CD4-positive, alpha-beta T cell treated with Interleukin-4 for 1 hour (primary cell): ENCODE measurements at regions not wholly inside any gene's neighbourhood (a gene's known extent, or its start where the extent isn't known, plus 50 kb on each side); places are given as distances from the start of the nearest gene placed in this dataset.

Experiments
- DNase-seq, 2 donors: peaks; one replicate each; pipeline ENCODE4 v3.0.0-alpha.2; 2020 to 2022

- DNase-seq, result no peak
Observed at GRCh38 chr5:92599217-92599810, 981.7 kb downstream of the NR2F1-AS1 start.

DNA sequence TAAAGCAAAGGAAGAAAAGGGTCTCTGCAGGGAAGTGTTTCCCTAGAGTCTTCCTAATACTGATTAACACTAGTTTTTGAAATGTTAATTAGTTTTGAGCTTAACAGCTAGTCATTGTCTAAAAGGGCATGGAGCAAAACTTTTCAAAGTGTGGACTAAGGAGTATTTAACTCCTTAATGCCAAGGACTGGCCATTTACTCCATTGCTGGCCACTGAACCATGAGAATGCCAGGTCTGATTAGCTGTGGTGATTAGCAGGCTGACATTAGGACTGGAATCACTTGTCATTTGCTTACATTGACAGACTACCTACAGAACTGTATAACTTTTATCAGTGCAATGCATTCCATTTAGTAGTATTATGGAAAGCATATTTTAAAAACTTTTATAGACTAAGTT lies 987.0 kb downstream of the NR2F1-AS1 start:
- no peak for DNase-seq

DNA sequence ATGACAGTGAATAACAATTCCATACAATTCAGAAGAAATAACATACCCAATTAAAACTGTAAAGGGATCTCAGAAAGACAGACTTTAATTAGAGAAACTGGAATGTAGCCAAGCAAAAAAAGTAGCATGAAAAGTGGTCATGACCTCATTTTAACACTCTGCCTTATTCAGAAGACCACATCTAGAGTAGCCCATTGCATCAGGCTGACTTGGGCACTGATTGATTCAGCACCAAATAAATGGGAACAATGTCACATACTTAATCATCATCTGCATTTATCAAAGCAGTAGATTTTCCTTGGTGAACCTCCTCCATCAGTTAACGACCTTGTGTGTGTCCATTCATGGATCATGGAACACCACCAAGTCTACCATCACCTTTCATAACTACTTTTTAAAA lies 992.1 kb downstream of the NR2F1-AS1 start:
- no peak for DNase-seq

DNA sequence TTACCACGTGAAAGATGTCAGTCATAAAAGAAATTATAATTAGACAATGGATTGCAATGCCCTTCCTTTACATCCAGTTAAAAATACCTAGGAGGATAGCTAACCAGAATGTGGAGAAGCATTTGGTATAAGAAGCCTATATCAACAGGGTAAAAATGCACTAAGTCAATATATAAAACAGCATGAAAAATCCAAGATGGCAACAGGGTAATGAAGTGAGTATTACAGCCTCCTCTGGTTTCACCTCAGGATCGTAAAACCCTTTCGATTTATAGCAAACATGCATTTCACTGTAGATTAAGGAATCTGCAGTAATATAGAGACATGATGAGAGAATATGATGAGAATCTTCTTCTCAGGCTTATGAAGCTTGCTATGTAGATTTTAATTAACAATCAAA lies 999.3 kb downstream of the NR2F1-AS1 start:
- DNase-seq, result no peak

- DNase-seq, result no peak
Observed at GRCh38 chr5:92581249-92581648, 999.8 kb downstream of the NR2F1-AS1 start.

GRCh38 chr5:92580814-92581213 lies 1000.2 kb downstream of the NR2F1-AS1 start:
- no peak for DNase-seq

GRCh38 chr5:92574023-92574422 lies 1007.0 kb downstream of the NR2F1-AS1 start:
- no peak for DNase-seq

DNA sequence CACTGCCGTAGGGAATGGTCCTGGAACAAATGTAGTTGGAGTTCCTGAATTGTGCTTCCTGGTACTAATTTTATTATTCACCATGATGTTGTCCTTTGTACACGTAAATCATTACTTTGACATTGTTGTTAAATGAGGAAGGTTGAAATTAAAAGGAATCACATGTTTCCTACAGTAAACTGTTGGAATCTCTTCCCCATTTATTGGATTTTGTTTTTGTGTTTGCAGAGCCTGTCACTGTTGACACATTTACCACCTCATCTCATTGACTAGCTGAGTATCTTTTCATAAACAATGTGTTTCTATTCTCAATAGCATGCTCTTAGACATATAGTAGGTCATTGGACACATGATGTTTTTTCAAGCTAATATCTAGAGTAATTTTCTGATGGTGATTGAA lies 1012.5 kb downstream of the NR2F1-AS1 start:
- no peak for DNase-seq

- DNase-seq, result no peak
Observed at GRCh38 chr5:92567831-92568450, 1013.1 kb downstream of the NR2F1-AS1 start.

DNA sequence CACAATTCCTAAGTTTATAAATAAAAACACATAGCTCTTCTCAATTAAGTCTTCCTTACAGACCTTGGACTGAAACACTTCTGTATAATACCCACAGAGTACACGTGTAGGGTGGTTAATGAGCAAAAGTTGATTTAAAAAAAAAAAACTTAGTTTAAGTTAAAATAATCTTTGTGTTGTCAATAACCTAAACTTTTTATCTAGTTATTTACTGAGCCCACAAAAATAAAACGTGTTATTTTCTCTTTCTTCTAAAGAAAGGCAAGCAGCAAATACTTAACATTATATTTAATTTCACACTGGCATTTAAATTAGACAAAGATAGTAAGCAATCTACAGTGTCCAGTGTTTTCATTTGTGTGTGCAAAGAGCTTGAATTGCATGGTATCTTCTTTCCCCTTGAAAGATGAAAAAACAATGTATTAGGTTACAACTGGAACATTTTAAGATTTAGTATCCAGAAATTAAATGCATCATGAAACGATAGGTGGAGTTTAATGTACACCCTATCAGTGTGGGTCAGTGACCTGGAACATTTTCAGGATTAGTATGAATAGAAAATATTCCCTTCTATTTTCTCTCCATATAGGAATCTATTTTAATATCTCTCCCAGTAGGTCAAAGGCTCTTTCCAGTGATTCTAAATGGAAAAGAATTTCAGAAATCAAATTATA lies 1014.8 kb downstream of the NR2F1-AS1 start:
- no peak for DNase-seq

DNA sequence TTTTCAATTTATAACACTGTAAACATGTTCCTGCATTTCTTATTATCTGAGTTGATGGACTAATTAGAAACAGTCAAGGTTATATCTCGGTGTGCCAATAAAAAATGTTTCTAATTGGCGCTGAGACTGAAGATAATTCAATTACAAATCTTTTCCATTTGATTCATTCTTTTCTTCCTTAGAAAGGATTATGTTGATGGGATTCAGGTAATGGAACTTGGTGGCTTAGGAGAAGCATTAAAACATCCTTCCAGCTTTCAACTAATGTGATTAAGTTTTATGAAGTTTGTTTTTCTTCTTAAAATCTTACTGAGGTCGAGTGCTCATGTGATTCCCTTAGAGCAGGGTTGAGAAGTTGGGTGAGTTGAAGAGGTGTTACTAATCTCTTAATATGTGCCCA lies 1015.3 kb downstream of the NR2F1-AS1 start:
- no peak for DNase-seq

GRCh38 chr5:92562065-92562464 lies 1019.0 kb downstream of the NR2F1-AS1 start:
- DNase-seq, result no peak

- no peak for DNase-seq
Observed at GRCh38 chr5:92561411-92561959, 1019.5 kb downstream of the NR2F1-AS1 start.

GRCh38 chr5:92560698-92561401 lies 1020.2 kb downstream of the NR2F1-AS1 start:
- no peak for DNase-seq

DNA sequence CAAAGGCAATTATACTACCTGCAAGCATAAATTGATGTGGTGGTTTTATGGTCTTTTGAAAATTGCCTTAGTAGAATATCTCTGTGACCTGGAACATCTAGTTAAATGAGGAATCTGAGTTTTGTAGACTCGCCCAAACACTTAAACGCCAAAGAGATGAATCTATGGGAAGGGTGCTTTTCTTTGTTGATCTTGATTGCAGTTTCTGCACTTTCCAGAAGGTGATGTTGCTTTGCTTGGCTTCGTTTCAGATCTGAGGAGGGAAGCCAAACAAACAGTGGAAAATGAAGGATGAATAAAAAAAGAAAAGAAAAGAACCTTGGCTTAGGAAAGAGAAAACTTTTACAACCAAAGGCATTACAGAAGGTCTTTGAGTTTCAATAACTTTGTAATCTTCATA lies 1021.2 kb downstream of the NR2F1-AS1 start:
- DNase-seq, result no peak

GRCh38 chr5:92559331-92559730 lies 1021.7 kb downstream of the NR2F1-AS1 start:
- DNase-seq, result no peak

- DNase-seq, result no peak
Observed at GRCh38 chr5:92556747-92557146, 1024.3 kb downstream of the NR2F1-AS1 start.

GRCh38 chr5:92554447-92555085 lies 1026.5 kb downstream of the NR2F1-AS1 start:
- DNase-seq, result no peak

DNA sequence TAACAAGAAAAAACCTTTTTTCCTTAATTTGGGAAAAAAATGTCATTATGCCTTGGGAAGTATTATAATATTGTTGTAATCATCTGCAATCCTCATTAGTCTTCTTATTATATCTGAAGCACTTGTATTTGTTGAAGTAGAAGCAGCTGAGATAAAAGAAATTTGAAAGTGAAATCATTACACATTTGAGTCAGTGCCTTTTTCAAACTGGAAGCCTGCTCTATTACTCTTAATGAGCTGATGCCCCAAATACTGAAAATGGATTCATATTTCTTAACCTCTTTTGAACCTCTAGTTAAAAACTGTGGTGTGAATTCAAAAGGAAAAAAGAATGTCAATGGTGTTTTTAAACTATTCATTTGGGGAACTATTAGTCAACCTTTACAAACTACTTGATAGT lies 1027.7 kb downstream of the NR2F1-AS1 start:
- no peak for DNase-seq

DNA sequence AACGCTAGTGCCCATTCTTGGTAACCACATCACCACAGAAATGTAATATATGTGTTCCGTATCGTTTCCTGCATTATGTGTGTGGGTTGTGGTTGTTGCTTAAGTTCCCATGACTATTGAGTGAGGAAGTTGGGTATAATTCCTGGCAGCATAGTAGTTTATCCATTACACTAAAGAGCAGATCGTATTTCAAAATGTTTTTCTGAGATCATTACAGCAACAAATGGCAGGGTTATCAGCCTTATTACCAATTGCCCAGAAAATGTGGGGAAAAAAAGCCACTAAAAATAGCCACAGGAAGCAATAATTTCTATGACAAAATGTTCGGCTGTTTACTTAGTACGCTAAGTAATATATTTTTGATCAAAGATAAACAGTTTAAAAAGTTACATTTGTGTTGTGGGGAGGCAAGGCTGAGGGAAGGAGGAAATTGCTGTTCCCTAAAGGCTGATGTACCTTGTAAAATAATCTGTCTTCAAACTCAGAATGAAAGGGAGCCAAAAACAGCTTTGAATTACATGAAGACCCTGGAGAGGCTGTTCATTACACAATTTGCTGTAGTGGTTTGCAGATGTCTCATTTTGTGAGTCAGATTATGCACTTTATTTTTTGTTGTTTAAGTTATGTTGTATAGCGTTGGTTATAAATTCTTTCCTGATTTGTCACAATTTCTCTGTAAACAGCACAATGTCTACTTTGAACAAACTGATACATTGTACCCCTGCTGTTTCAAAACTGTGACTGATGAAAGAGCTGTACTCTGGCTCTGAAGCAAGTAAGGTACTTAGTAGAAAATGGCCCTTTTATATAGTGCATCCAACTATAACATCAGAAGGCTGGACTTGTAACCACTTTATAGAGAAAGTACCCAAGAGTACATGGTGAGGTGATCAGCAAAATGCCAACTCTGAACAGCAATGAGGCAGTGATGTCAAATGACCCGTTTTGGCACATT lies 1028.5 kb downstream of the NR2F1-AS1 start:
- no peak for DNase-seq

GRCh38 chr5:92548346-92548745 lies 1032.7 kb downstream of the NR2F1-AS1 start:
- DNase-seq, result no peak

- no peak for DNase-seq
Observed at GRCh38 chr5:92544596-92544995, 1036.4 kb downstream of the NR2F1-AS1 start.
